Liver (tissue), 8 donors: ENCODE measurements at regions not wholly inside any gene's neighbourhood (a gene's known extent, or its start where the extent isn't known, plus 50 kb on each side); places are given as distances from the start of the nearest gene placed in this dataset.
"Not testable (repeated sequence)": the region's sequence is repeated elsewhere in the genome, so short reads cannot be mapped to it uniquely, and the experiment has no call there.

Experiments used
- DNase-seq: peaks from one replicate; pipeline ENCODE4 v3.0.0-alpha.2; 2017; ENCODE audit warnings: low spot score
- H3K27ac ChIP-seq, 2 donors: one replicate each; pipeline ENCODE4 v1.7.0; 2013; ENCODE audit warnings: inconsistent platforms in 2 of 2, low read length in 2 of 2, control low read depth in 1 of 2, low read depth in 1 of 2, mild to moderate bottlenecking in 1 of 2
- H3K27me3 ChIP-seq, 4 donors: one replicate each; pipeline versions ENCODE4 v1.6.1 to v1.7.0; 2013; ENCODE audit warnings: low read length in 3 of 4, inconsistent platforms in 1 of 4, mild to moderate bottlenecking in 1 of 4, moderate library complexity in 1 of 4; ENCODE audit not compliant: control insufficient read depth in 4 of 4, insufficient read depth in 4 of 4
- H3K36me3 ChIP-seq, 4 donors: one replicate each; pipeline versions ENCODE4 v1.6.1 to v1.7.0; 2013; ENCODE audit warnings: low read length in 3 of 4, mild to moderate bottlenecking in 3 of 4, low read depth in 1 of 4, moderate library complexity in 1 of 4; ENCODE audit not compliant: control insufficient read depth in 4 of 4, insufficient read depth in 3 of 4
- H3K4me1 ChIP-seq, 4 donors: one replicate each; pipeline versions ENCODE4 v1.6.1 to v1.7.0; 2013; ENCODE audit warnings: low read length in 3 of 4, mild to moderate bottlenecking in 3 of 4, moderate library complexity in 1 of 4; ENCODE audit not compliant: control insufficient read depth in 4 of 4, insufficient read depth in 4 of 4
- H3K4me3 ChIP-seq, 3 donors: one replicate each; pipeline versions ENCODE4 v1.6.1 to v1.7.0; 2013; ENCODE audit warnings: low read length in 3 of 3, control low read depth in 1 of 3, low read depth in 1 of 3, mild to moderate bottlenecking in 1 of 3
- H3K9ac ChIP-seq, 2 donors: one replicate each; pipeline ENCODE4 v1.7.0; 2013; ENCODE audit warnings: low read length in 2 of 2, mild to moderate bottlenecking in 2 of 2, moderate library complexity in 2 of 2, control low read depth in 1 of 2, low read depth in 1 of 2
- H3K9me3 ChIP-seq, 4 donors: one replicate each; pipeline versions ENCODE4 v1.6.1 to v1.7.0; 2013; ENCODE audit warnings: low read length in 3 of 4; ENCODE audit not compliant: control insufficient read depth in 4 of 4
- EGR1 ChIP-seq, 2 donors: IDR thresholded peaks; 2 replicates each; pipeline ENCODE4 v1.6.1; 2016 to 2018; ENCODE audit warnings: antibody characterized with exemption in 2 of 2, low read depth in 2 of 2
- FOXA1 ChIP-seq: IDR thresholded peaks from 2 replicates; pipeline ENCODE4 v1.6.1; 2016; ENCODE audit warnings: antibody characterized with exemption
- FOXA2 ChIP-seq: IDR thresholded peaks from 2 replicates; pipeline ENCODE4 v1.6.1; 2016; ENCODE audit warnings: antibody characterized with exemption
- GABPA ChIP-seq, 2 donors: IDR thresholded peaks in 1 of 2; conservative IDR thresholded peaks in 1 of 2; 2 replicates each; pipeline ENCODE4 v1.6.1; 2016; ENCODE audit warnings: antibody characterized with exemption in 2 of 2, mild to moderate bottlenecking in 1 of 2, moderate library complexity in 1 of 2
- HNF4A ChIP-seq, 2 donors: conservative IDR thresholded peaks; 2 replicates each; pipeline ENCODE4 v1.6.1; 2016; ENCODE audit warnings: antibody characterized with exemption in 2 of 2, mild to moderate bottlenecking in 2 of 2
- HNF4G ChIP-seq: IDR thresholded peaks from 2 replicates; pipeline ENCODE4 v1.6.1; 2016; ENCODE audit warnings: antibody characterized with exemption
- JUND ChIP-seq, 2 donors: IDR thresholded peaks; 2 replicates each; pipeline ENCODE4 v1.6.1; 2016; ENCODE audit warnings: antibody characterized with exemption in 2 of 2
- NR2F2 ChIP-seq: IDR thresholded peaks from 2 replicates; pipeline ENCODE4 v1.6.1; 2016; ENCODE audit warnings: antibody characterized with exemption
- RAD21 ChIP-seq, 2 donors: IDR thresholded peaks; 2 replicates each; pipeline ENCODE4 v1.6.1; 2016; ENCODE audit warnings: antibody characterized with exemption in 2 of 2, mild to moderate bottlenecking in 2 of 2
- RXRA ChIP-seq, 2 donors: IDR thresholded peaks; 2 replicates each; pipeline ENCODE4 v1.6.1; 2017 to 2018; ENCODE audit warnings: antibody characterized with exemption in 2 of 2, mild to moderate bottlenecking in 1 of 2
- SP1 ChIP-seq: IDR thresholded peaks from 2 replicates; pipeline ENCODE4 v1.6.1; 2018; ENCODE audit warnings: antibody characterized with exemption, mild to moderate bottlenecking
- TAF1 ChIP-seq: conservative IDR thresholded peaks from 2 replicates; pipeline ENCODE4 v1.6.1; 2016; ENCODE audit warnings: antibody characterized with exemption, mild to moderate bottlenecking
- YY1 ChIP-seq: IDR thresholded peaks from 2 replicates; pipeline ENCODE4 v1.6.1; 2016; ENCODE audit warnings: antibody characterized with exemption, mild to moderate bottlenecking
- WGBS: extraction: QIAGEN DNeasy Blood & Tissue Kit; methylation state at CpG from one replicate; pipeline ENCODE4 v1.1.7; 2013; 5-methylcytosine and 5-hydroxymethylcytosine counted together
- TF ChIP-seq, protein P1 (sequence below): fragments of 150-350 bp; IDR thresholded peaks from 2 replicates; pipeline ENCODE4 v1.5.1; 2017; ENCODE audit warnings: improper control_type of control experiment, low read depth, low read length; ENCODE audit not compliant: missing input control
- TF ChIP-seq, protein P2 (sequence below): IDR thresholded peaks from 2 replicates; pipeline ENCODE4 v1.6.1; 2016; ENCODE audit warnings: antibody characterized with exemption
- TF ChIP-seq, protein P3 (sequence below): IDR thresholded peaks from 2 replicates; pipeline ENCODE4 v1.6.1; 2016; ENCODE audit warnings: antibody characterized with exemption
- TF ChIP-seq, protein P4 (sequence below): IDR thresholded peaks from 2 replicates; pipeline ENCODE4 v1.6.1; 2016; ENCODE audit warnings: antibody characterized with exemption, mild to moderate bottlenecking
- TF ChIP-seq, protein P5 (sequence below): IDR thresholded peaks from 2 replicates; pipeline ENCODE4 v1.6.1; 2016; ENCODE audit warnings: antibody characterized with exemption
- donor health status: healthy.
- donor health status: healthy.
- donor health status: healthy.
- donor health status: healthy.
- donor health status: healthy.

DNA sequence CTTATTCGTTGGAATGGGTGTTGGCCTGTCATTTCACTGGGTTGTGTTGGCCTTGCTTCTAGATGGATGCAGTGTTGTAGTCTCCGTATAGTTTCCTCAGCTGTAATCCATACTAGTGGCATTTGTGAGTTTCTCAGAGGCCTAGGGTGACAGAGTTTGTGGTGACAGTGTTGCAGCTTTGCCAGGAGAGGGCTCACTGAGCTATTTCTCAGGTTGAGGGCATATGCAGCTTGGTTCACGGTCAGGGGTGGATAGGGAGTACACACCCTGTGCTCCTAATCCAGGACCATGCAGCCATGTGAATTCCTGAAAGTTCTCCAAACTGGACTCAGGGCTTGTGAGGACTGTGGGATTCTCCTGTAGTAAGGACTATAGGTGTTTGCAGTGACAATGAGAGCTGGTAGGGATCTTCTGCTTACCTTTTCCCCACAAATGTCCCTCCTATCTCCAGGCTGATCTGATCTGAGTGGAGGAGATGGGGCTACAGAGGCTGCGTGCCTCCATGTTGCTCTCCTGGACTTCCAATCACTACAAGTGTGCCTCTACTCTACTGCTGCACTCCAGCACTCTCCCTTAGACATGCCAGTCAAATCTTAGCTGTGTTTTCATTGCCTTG is 229.0 kb downstream of the STK31 start:
- H3K27me3 ChIP-seq: no peaks in the 10 kb centered on the region
- TF ChIP-seq, protein P1, sequence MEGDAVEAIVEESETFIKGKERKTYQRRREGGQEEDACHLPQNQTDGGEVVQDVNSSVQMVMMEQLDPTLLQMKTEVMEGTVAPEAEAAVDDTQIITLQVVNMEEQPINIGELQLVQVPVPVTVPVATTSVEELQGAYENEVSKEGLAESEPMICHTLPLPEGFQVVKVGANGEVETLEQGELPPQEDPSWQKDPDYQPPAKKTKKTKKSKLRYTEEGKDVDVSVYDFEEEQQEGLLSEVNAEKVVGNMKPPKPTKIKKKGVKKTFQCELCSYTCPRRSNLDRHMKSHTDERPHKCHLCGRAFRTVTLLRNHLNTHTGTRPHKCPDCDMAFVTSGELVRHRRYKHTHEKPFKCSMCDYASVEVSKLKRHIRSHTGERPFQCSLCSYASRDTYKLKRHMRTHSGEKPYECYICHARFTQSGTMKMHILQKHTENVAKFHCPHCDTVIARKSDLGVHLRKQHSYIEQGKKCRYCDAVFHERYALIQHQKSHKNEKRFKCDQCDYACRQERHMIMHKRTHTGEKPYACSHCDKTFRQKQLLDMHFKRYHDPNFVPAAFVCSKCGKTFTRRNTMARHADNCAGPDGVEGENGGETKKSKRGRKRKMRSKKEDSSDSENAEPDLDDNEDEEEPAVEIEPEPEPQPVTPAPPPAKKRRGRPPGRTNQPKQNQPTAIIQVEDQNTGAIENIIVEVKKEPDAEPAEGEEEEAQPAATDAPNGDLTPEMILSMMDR: peak; percentile 69
- TF ChIP-seq, protein P2, sequence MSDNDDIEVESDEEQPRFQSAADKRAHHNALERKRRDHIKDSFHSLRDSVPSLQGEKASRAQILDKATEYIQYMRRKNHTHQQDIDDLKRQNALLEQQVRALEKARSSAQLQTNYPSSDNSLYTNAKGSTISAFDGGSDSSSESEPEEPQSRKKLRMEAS: no peak
- no peak for TF ChIP-seq YY1
- TF ChIP-seq, protein P3, sequence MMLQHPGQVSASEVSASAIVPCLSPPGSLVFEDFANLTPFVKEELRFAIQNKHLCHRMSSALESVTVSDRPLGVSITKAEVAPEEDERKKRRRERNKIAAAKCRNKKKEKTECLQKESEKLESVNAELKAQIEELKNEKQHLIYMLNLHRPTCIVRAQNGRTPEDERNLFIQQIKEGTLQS: no peak
- no peak for TF ChIP-seq EGR1 (IDR thresholded peaks at IDR 0.05; ENCODE audit: low read depth in 2 of 2)
- peak; percentile 12 for TF ChIP-seq FOXA2
- peak in 1 of 2 donors; percentile 16 for TF ChIP-seq HNF4A (conservative IDR thresholded peaks at IDR 0.05)
- TF ChIP-seq NR2F2: no peak
- TF ChIP-seq, protein P4, sequence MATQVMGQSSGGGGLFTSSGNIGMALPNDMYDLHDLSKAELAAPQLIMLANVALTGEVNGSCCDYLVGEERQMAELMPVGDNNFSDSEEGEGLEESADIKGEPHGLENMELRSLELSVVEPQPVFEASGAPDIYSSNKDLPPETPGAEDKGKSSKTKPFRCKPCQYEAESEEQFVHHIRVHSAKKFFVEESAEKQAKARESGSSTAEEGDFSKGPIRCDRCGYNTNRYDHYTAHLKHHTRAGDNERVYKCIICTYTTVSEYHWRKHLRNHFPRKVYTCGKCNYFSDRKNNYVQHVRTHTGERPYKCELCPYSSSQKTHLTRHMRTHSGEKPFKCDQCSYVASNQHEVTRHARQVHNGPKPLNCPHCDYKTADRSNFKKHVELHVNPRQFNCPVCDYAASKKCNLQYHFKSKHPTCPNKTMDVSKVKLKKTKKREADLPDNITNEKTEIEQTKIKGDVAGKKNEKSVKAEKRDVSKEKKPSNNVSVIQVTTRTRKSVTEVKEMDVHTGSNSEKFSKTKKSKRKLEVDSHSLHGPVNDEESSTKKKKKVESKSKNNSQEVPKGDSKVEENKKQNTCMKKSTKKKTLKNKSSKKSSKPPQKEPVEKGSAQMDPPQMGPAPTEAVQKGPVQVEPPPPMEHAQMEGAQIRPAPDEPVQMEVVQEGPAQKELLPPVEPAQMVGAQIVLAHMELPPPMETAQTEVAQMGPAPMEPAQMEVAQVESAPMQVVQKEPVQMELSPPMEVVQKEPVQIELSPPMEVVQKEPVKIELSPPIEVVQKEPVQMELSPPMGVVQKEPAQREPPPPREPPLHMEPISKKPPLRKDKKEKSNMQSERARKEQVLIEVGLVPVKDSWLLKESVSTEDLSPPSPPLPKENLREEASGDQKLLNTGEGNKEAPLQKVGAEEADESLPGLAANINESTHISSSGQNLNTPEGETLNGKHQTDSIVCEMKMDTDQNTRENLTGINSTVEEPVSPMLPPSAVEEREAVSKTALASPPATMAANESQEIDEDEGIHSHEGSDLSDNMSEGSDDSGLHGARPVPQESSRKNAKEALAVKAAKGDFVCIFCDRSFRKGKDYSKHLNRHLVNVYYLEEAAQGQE: no peak
- TF ChIP-seq, protein P5, sequence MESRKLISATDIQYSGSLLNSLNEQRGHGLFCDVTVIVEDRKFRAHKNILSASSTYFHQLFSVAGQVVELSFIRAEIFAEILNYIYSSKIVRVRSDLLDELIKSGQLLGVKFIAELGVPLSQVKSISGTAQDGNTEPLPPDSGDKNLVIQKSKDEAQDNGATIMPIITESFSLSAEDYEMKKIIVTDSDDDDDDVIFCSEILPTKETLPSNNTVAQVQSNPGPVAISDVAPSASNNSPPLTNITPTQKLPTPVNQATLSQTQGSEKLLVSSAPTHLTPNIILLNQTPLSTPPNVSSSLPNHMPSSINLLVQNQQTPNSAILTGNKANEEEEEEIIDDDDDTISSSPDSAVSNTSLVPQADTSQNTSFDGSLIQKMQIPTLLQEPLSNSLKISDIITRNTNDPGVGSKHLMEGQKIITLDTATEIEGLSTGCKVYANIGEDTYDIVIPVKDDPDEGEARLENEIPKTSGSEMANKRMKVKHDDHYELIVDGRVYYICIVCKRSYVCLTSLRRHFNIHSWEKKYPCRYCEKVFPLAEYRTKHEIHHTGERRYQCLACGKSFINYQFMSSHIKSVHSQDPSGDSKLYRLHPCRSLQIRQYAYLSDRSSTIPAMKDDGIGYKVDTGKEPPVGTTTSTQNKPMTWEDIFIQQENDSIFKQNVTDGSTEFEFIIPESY: no peak
- TF ChIP-seq FOXA1: no peak
- TF ChIP-seq RXRA (IDR thresholded peaks at IDR 0.05): peak; percentile 8 to 56
- TF ChIP-seq RAD21 (IDR thresholded peaks at IDR 0.05): peak; percentile 88 to 97
- no peak for TF ChIP-seq JUND (IDR thresholded peaks at IDR 0.05)
- TF ChIP-seq SP1: no peak
- TF ChIP-seq GABPA (IDR thresholded peaks at IDR 0.05 in 1 of 2, conservative IDR thresholded peaks at IDR 0.05 in 1 of 2): no peak
- TF ChIP-seq TAF1: no peak
- TF ChIP-seq HNF4G: no peak
- no peak overlapping the region for H3K4me3 ChIP-seq
- 24% methylated on average over 4 of the region's 4 CpGs for WGBS
- DNase-seq: no peak
- H3K9ac ChIP-seq: no peak overlapping the region
- H3K4me1 ChIP-seq: peaks cover 0 to 3% (median 1%) of the 10 kb centered on the region in 4 donors
- no peaks in the 10 kb centered on the region for H3K9me3 ChIP-seq
- H3K36me3 ChIP-seq: no peaks in the 10 kb centered on the region
- H3K27ac ChIP-seq: no peak overlapping the region

DNA sequence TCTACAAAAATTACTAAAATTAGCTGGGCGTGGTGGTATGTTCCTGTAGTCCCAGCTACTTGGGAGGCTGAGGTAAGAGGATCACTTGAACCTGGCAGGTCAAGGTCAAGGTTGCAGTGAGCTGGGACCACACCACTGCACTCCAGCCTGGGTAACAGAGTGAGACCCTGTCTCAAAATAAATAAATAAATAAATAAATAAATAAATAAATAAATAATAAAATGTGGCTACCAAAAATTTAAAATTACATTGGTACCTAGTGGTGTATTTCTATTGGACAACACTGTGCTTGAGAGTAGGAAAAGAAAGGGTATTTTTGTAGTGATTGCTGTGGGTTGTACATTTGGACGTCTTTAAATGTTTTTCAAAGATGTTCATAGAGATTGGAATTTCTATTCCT is 229.7 kb downstream of the STK31 start:
- not testable (repeated sequence) for H3K36me3 ChIP-seq, H3K27ac ChIP-seq, H3K27me3 ChIP-seq, H3K4me1 ChIP-seq, H3K4me3 ChIP-seq, H3K9me3 ChIP-seq, H3K9ac ChIP-seq, DNase-seq
- 87% methylated on average over 2 of the region's 2 CpGs for WGBS
